CD4-positive, CD25-positive, alpha-beta regulatory T cell (primary cell): ENCODE measurements at regions not wholly inside any gene's neighbourhood (a gene's known extent, or its start where the extent isn't known, plus 50 kb on each side); places are given as distances from the start of the nearest gene placed in this dataset.

Source experiments
- ATAC-seq, 2 donors: fragments of 150-1000 bp; cut with Tn5 transposase; one replicate each; pipeline ENCODE4 v1.10.0; 2021; ENCODE audit warnings: low read depth in 2 of 2, moderate number of reproducible peaks in 2 of 2, moderate library complexity in 1 of 2
- DNase-seq, 3 donors: peaks; one replicate each; pipeline versions ENCODE4 v3.0.0 to v3.0.0-alpha.2; 2012 to 2022; ENCODE audit warnings: mixed read lengths in 1 of 3
- H3K27ac ChIP-seq: one replicate; pipeline ENCODE4 v1.7.0; 2013; ENCODE audit warnings: mild to moderate bottlenecking, low read length; ENCODE audit not compliant: insufficient read depth, poor library complexity, severe bottlenecking
- H3K27me3 ChIP-seq: one replicate; pipeline ENCODE4 v1.7.0; 2013; ENCODE audit warnings: low read length; ENCODE audit not compliant: control insufficient read depth, insufficient read depth
- H3K36me3 ChIP-seq: one replicate; pipeline ENCODE4 v1.7.0; 2013; ENCODE audit warnings: mild to moderate bottlenecking, low read length, moderate library complexity; ENCODE audit not compliant: control insufficient read depth, insufficient read depth
- H3K4me1 ChIP-seq: 2 replicates; pipeline ENCODE4 v1.7.0; 2013; ENCODE audit warnings: mild to moderate bottlenecking, low read length; ENCODE audit not compliant: insufficient read depth, control insufficient read depth, poor library complexity, severe bottlenecking
- H3K4me3 ChIP-seq: one replicate; pipeline ENCODE4 v1.7.0; 2013; ENCODE audit warnings: low read depth, mild to moderate bottlenecking, low read length, moderate library complexity
- H3K9me3 ChIP-seq, 2 experiments: 1 replicate in 1 of 2; 2 replicates in 1 of 2; pipeline ENCODE4 v1.7.0; 2013; ENCODE audit warnings: low read length in 2 of 2, mild to moderate bottlenecking in 1 of 2, moderate library complexity in 1 of 2; ENCODE audit not compliant: control insufficient read depth in 2 of 2
- H3K27ac Mint-ChIP-seq, 3 donors: one replicate each; pipeline ENCODE4 v1.8.0; 2020 to 2022; ENCODE audit warnings: mild to moderate bottlenecking in 3 of 3, mixed read lengths in 3 of 3, moderate library complexity in 2 of 3
- H3K27me3 Mint-ChIP-seq: one replicate; pipeline ENCODE4 v1.8.0; 2022; ENCODE audit warnings: mild to moderate bottlenecking, mixed read lengths
- H3K36me3 Mint-ChIP-seq: one replicate; pipeline ENCODE4 v1.8.0; 2020; ENCODE audit warnings: mixed read lengths
- H3K4me1 Mint-ChIP-seq, 4 donors: one replicate each; pipeline ENCODE4 v1.8.0; 2020 to 2022; ENCODE audit warnings: mixed read lengths in 4 of 4, mild to moderate bottlenecking in 1 of 4
- H3K4me3 Mint-ChIP-seq, 4 donors: one replicate each; pipeline ENCODE4 v1.8.0; 2020 to 2022; ENCODE audit warnings: mild to moderate bottlenecking in 4 of 4, mixed read lengths in 4 of 4, moderate library complexity in 3 of 4
- H3K9me3 Mint-ChIP-seq, 7 donors: one replicate each; pipeline ENCODE4 v1.8.0; 2020 to 2022; ENCODE audit warnings: mixed read lengths in 7 of 7, mild to moderate bottlenecking in 3 of 7, moderate library complexity in 2 of 7

GRCh38 chr2:9772035-9772998 is 71.0 kb upstream of the TAF1B start:
- Mint-ChIP-seq H3K4me3 (no peak overlapping the region), H3K27ac (peak overlapping the region in 1 of 3 donors; percentile 71), H3K36me3 (no peaks in the 10 kb centered on the region), H3K4me1 (peaks cover 0 to 16% (median 3%) of the 10 kb centered on the region in 4 donors), H3K9me3 (peaks cover 0 to 2% (median 0%) of the 10 kb centered on the region in 7 donors), H3K27me3 (no peaks in the 10 kb centered on the region)
- no peak overlapping the region for H3K4me3 ChIP-seq
- H3K27me3 ChIP-seq, result no peaks in the 10 kb centered on the region
- H3K36me3 ChIP-seq, result no peaks in the 10 kb centered on the region
- H3K27ac ChIP-seq, result no peak overlapping the region
- no peaks in the 10 kb centered on the region for H3K9me3 ChIP-seq
- DNase-seq (no peak), ATAC-seq (no peak)
- H3K4me1 ChIP-seq, result peaks cover 7% of the 10 kb centered on the region

DNA sequence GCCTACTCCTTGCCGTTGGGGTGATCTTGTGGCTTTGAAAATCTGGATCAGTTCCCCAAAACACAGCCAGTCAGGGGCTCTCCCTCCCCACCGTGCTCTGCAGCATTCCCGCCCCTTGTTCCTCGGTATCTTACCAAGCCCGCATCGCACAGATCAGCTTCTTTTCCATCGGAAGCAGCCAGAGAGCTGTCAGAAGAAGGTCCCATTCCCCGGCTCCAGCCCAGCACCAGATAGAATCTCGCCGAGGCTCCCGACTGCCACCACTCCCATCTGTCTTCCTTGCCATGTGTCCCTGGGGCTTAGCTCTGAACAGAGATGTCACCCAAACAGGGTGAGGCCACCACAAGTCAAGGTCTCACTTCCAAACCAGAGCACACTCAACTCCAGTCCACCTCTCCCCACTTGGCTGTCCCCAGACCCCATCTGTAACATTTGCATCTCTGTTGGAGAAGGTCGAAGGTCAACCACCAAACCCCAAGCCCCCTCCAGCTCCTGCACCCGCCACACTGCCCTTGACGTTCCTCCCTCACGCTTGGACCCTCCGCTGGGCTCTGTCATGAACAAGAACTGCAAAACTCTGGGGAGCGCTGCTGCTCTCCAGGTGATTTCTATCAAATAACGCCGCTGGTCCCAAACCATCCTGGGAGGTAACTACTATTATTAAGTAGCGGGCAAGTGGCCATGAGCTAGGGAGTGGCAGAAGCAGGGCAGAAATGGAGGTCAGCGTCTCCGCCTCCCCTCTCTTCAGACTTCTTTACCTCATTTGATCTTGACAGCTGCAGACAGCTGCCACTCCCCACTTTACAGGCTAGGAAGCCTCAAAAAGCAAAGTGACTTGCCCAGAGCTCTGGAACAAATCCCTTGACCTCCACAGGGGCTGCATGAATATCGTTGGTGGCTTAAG is 70.0 kb upstream of the TAF1B start:
- no peaks in the 10 kb centered on the region for H3K27me3 Mint-ChIP-seq
- no peak overlapping the region for H3K4me3 ChIP-seq
- H3K27me3 ChIP-seq, result no peaks in the 10 kb centered on the region
- H3K9me3 ChIP-seq, result no peaks in the 10 kb centered on the region
- DNase-seq, result no peak
- H3K36me3 ChIP-seq, result no peaks in the 10 kb centered on the region
- no peak overlapping the region for H3K27ac ChIP-seq
- no peaks in the 10 kb centered on the region for H3K36me3 Mint-ChIP-seq
- peaks cover 7% of the 10 kb centered on the region for H3K4me1 ChIP-seq
- no peak overlapping the region for H3K4me3 Mint-ChIP-seq
- peak overlapping the region in 2 of 3 donors; percentile 36 to 82 for H3K27ac Mint-ChIP-seq
- H3K4me1 Mint-ChIP-seq, result peaks cover 0 to 24% (median 4%) of the 10 kb centered on the region in 4 donors
- peaks cover 0 to 2% (median 0%) of the 10 kb centered on the region in 7 donors for H3K9me3 Mint-ChIP-seq
- no peak for ATAC-seq

GRCh38 chr2:9773903-9774239 is 69.4 kb upstream of the TAF1B start:
- Histone ChIP-seq H3K4me3 (no peak overlapping the region), H3K9me3 (no peaks in the 10 kb centered on the region), H3K27me3 (no peaks in the 10 kb centered on the region), H3K27ac (no peak overlapping the region), H3K36me3 (no peaks in the 10 kb centered on the region), H3K4me1 (peaks cover 7% of the 10 kb centered on the region)
- peaks cover 0 to 27% (median 5%) of the 10 kb centered on the region in 4 donors for H3K4me1 Mint-ChIP-seq
- no peaks in the 10 kb centered on the region for H3K27me3 Mint-ChIP-seq
- peaks cover 0 to 2% (median 0%) of the 10 kb centered on the region in 7 donors for H3K9me3 Mint-ChIP-seq
- H3K36me3 Mint-ChIP-seq, result no peaks in the 10 kb centered on the region
- H3K4me3 Mint-ChIP-seq, result no peak overlapping the region
- no peak for ATAC-seq
- no peak for DNase-seq
- H3K27ac Mint-ChIP-seq, result peak overlapping the region in 1 of 3 donors; percentile 36

GRCh38 chr2:9774266-9774665 is 69.0 kb upstream of the TAF1B start:
- Mint-ChIP-seq H3K27ac (no peak overlapping the region), H3K4me1 (peaks cover under 1 to 27% (median 5%) of the 10 kb centered on the region in 4 donors), H3K36me3 (no peaks in the 10 kb centered on the region), H3K9me3 (peaks cover 0 to 2% (median 0%) of the 10 kb centered on the region in 7 donors), H3K4me3 (no peak overlapping the region), H3K27me3 (no peaks in the 10 kb centered on the region)
- no peaks in the 10 kb centered on the region for H3K36me3 ChIP-seq
- no peaks in the 10 kb centered on the region for H3K9me3 ChIP-seq
- peaks cover 6% of the 10 kb centered on the region for H3K4me1 ChIP-seq
- no peak overlapping the region for H3K27ac ChIP-seq
- H3K4me3 ChIP-seq, result no peak overlapping the region
- DNase-seq, result no peak
- no peak for ATAC-seq
- H3K27me3 ChIP-seq, result no peaks in the 10 kb centered on the region

GRCh38 chr2:9775351-9775750 is 67.9 kb upstream of the TAF1B start:
- H3K4me1 ChIP-seq, result peaks cover 15% of the 10 kb centered on the region
- H3K9me3 ChIP-seq, result no peaks in the 10 kb centered on the region
- no peaks in the 10 kb centered on the region for H3K27me3 ChIP-seq
- Mint-ChIP-seq H3K9me3 (peaks cover 0 to 2% (median 0%) of the 10 kb centered on the region in 7 donors), H3K4me3 (no peak overlapping the region), H3K36me3 (no peaks in the 10 kb centered on the region), H3K27me3 (no peaks in the 10 kb centered on the region), H3K4me1 (peaks cover 9 to 30% (median 13%) of the 10 kb centered on the region in 4 donors), H3K27ac (peak overlapping the region in 1 of 3 donors; percentile 59)
- ATAC-seq (no peak), DNase-seq (no peak)
- no peak overlapping the region for H3K27ac ChIP-seq
- H3K36me3 ChIP-seq, result no peaks in the 10 kb centered on the region
- no peak overlapping the region for H3K4me3 ChIP-seq

- no peak overlapping the region for H3K27ac ChIP-seq
- Mint-ChIP-seq H3K4me3 (no peak overlapping the region), H3K27me3 (no peaks in the 10 kb centered on the region), H3K4me1 (peaks cover 9 to 34% (median 16%) of the 10 kb centered on the region in 4 donors), H3K9me3 (peaks cover 0 to 2% (median 0%) of the 10 kb centered on the region in 7 donors), H3K36me3 (no peaks in the 10 kb centered on the region), H3K27ac (no peak overlapping the region)
- peaks cover 20% of the 10 kb centered on the region for H3K4me1 ChIP-seq
- H3K4me3 ChIP-seq, result no peak overlapping the region
- no peaks in the 10 kb centered on the region for H3K9me3 ChIP-seq
- no peaks in the 10 kb centered on the region for H3K27me3 ChIP-seq
- no peaks in the 10 kb centered on the region for H3K36me3 ChIP-seq
- DNase-seq (no peak), ATAC-seq (no peak)
Measured at GRCh38 chr2:9775999-9776712, 67.1 kb upstream of the TAF1B start.

DNA sequence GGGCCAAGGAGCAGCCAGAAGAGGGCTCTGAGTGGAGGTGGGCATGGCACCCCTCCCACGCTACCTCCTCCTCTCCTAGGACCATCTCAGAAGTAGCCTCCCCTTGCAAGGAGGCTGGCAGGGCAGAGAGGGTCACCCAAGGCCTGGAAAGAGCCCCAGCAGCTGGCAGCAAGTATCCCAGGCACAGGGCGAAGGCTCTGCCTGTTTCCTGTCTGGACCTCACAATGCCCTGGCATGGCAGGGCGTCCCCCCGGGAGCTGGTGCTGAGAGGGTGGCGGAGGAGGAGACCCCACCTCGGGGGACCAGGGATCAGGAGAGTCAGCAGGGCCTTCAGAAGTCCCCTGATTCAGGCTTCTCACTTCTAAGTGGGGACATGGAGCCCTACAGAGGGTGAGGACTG is 66.2 kb upstream of the TAF1B start:
- no peak for ATAC-seq
- Mint-ChIP-seq H3K27me3 (no peaks in the 10 kb centered on the region), H3K9me3 (peaks cover 0 to 2% (median 0%) of the 10 kb centered on the region in 7 donors), H3K4me1 (peaks cover 11 to 39% (median 21%) of the 10 kb centered on the region in 4 donors), H3K4me3 (no peak overlapping the region), H3K36me3 (no peaks in the 10 kb centered on the region), H3K27ac (peak overlapping the region in 1 of 3 donors; percentile 71)
- DNase-seq, result no peak
- Histone ChIP-seq H3K9me3 (no peaks in the 10 kb centered on the region), H3K27ac (no peak overlapping the region), H3K36me3 (no peaks in the 10 kb centered on the region), H3K27me3 (no peaks in the 10 kb centered on the region), H3K4me3 (no peak overlapping the region), H3K4me1 (peaks cover 29% of the 10 kb centered on the region)
